T follicular helper cell (primary cell): ENCODE measurements at regions not wholly inside any gene's neighbourhood (a gene's known extent, or its start where the extent isn't known, plus 50 kb on each side); places are given as distances from the start of the nearest gene placed in this dataset.
"Not testable (repeated sequence)": the region's sequence is repeated elsewhere in the genome, so short reads cannot be mapped to it uniquely, and the experiment has no call there.

Experiments used
- DNase-seq: peaks from one replicate; pipeline ENCODE4 v3.0.0-alpha.2; 2020; ENCODE audit warnings: low read depth

DNA sequence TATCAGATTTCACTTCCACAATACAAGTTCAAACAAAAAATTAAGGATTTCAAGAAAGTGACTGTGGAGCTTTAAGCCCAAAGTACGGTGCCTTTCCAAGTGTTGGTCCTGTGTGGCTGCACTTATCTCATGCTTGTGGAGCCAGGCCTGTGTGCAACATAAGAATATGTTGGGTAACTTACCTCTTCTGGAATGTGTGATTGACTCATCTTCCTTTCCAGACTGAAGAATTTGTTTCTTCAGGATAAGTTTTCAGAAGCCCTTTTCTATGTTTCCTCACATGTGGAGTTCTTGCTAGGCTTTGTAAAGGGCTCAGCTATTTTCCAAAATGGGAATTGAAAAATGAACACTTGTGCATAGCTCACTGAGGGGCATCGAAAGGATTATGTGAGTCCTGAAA, 485.1 kb upstream of the PAPPA start:
- no peak for DNase-seq

DNA sequence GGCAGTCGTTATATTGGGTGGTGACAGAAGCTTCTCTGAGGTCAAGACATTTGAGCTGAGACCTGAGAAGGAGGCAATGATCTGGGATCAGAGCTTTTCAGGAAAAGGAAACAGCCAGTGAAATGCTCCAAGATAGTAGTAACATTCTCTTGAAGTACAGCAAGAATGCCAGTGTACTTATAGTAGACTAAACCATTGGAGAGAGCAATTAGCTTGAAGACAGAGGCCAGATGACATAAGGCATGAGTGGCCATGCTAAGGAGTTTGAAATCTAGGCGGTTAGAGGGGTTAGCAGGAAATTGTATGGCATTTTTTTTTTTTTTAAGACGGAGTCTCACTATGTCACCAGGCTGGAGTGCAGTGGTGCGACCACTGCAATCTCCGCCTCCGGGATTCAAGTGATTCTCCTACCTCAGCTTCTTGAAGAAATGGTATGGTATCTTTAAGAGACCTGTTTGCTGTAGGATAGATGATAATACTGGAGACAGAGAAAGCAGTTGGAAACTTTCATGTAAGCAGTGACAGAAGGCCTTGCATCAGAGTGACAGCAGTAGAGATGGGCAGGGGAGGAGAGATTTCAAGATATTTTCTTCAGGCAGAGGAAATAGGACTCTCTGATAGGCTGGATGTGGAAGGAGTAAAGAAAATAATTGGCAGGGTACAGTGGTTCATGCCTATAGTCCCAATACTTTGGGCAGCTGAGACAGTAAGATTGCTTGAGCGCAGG, 482.2 kb upstream of the PAPPA start:
- no peak for DNase-seq

DNA sequence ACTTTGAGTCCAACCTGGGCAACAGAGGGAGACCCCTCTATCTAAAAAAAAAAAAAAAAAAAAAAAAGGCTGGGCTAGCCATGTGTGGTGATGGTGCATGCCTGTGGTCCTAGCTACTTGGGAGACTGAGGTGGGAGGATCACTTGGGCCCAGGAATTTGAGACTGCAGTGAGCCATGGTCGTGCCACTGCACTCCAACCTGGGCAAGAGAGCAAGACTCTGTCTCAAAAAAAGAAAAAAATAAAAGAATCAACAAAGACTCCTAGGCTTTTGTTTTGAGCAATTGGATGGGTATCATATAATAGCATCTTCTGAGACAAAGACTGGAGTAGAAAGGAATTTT, 481.7 kb upstream of the PAPPA start:
- no peak for DNase-seq

GRCh38 chr9:115672477-115673316, 480.9 kb upstream of the PAPPA start:
- no peak for DNase-seq

GRCh38 chr9:115673599-115673998, 480.0 kb upstream of the PAPPA start:
- no peak for DNase-seq

DNA sequence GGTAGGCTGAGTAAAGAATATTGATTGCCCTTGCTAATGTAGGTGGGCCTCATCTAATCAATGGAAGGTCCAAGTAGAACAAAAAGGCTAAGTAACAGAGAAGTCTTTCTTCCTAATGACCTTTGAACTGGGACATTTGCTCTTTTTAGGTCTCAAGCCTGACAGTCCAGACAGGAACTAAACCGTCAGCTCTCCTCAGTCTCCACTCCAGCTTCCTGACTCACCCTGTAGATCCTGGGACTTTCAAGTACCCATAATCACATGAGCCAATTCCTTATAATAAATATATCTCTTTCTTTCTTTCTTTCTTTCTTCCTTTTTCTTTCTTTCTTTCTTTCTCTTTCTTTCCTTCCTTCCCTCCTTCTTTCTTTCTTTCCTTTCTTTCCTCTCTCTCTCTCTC, 479.5 kb upstream of the PAPPA start:
- DNase-seq: no peak

GRCh38 chr9:115675834-115676233, 477.8 kb upstream of the PAPPA start:
- no peak for DNase-seq

GRCh38 chr9:115680231-115680630, 473.4 kb upstream of the PAPPA start:
- DNase-seq: no peak

GRCh38 chr9:115681585-115681984, 472.0 kb upstream of the PAPPA start:
- no peak for DNase-seq

DNA sequence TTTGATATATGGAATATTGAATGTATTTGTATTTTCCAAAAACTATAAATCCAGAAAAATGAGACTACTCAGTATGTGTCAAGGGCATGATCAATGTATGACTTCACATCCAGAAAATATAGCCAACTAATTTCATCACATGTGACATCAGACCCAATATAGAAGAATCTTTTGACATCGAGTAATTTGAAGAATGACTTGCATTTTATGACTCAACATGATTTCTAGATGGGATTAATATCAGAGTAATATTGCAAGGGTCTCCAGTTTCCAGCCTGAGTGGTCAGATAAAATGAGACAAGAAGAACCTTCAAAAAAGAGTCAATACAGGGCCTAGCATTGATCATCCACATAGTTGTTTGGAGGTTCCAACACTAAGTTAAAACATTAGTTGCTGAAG, 467.5 kb upstream of the PAPPA start:
- DNase-seq: no peak

- DNase-seq: no peak
Measured at GRCh38 chr9:115687356-115687755, 466.2 kb upstream of the PAPPA start.

GRCh38 chr9:115689331-115689730, 464.3 kb upstream of the PAPPA start:
- DNase-seq: no peak

DNA sequence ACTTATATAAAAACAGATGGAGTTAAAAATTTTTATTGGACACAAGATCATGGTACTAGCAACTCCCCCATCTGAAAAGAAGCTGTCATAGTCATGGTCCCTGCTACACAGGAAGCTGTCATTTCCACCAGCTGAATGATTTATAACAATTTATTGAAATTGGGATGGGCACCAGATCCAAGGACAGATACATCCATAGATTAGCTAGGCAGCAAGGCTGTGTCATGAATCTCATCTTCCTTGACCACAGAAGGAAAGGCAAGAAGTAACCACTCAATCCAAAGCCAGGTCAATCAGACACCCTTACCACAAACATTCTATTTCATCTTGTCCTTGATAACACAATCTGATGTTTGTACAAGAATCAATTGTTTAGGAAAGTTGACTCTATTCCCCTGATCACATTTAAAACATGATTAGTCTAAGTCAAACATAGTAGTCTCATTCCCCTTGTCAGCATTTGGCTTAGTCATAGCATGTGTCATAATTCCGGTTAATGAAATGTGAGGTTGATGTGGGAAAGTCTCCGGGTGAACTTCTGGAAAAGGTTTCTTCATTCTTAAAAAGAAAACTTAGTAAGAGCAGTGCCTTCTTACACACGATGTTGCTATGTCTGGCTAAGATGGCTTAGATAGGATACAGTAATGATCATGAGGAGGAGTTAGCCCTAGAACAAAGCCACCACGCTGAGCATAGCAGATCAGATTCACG, 462.6 kb upstream of the PAPPA start:
- DNase-seq: no peak

GRCh38 chr9:115691693-115692092, 461.9 kb upstream of the PAPPA start:
- DNase-seq: no peak

- not testable (repeated sequence) for DNase-seq
Measured at GRCh38 chr9:115692868-115693267, 460.7 kb upstream of the PAPPA start.

- DNase-seq: no peak
Measured at GRCh38 chr9:115694014-115694413, 459.6 kb upstream of the PAPPA start.

GRCh38 chr9:115694991-115695390, 458.6 kb upstream of the PAPPA start:
- DNase-seq: no peak

GRCh38 chr9:115712981-115713380, 440.6 kb upstream of the PAPPA start:
- no peak for DNase-seq

- no peak for DNase-seq
Measured at GRCh38 chr9:115715666-115716065, 437.9 kb upstream of the PAPPA start.

- no peak for DNase-seq
Measured at GRCh38 chr9:115717298-115717697, 436.3 kb upstream of the PAPPA start.

DNA sequence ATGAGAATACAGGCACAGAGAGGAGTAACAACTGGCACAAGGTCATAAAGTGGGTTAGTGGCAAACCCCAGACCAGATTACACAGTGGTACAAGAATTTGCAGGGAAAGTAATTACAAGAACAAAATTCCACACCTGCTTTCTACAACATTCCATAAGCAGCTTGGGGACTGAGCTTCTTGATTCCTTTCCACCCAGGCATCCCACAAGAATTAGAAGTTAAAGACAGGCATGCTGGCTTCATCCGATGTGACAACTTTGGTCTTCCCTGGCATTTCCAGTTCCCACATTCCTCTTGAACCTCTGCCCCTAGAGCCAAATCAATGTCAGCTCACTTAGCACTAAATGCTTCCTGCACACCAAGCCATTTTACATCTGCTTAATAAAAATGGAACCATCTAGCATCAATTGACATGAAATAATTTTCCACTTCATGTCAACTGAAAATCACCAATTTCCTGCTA, 435.8 kb upstream of the PAPPA start:
- no peak for DNase-seq

- no peak for DNase-seq
Measured at GRCh38 chr9:115730396-115730795, 423.2 kb upstream of the PAPPA start.

- DNase-seq: no peak
Measured at GRCh38 chr9:115730845-115731244, 422.7 kb upstream of the PAPPA start.
